Duodenal mucosa (tissue), 2 donors: ENCODE measurements at regions not wholly inside any gene's neighbourhood (a gene's known extent, or its start where the extent isn't known, plus 50 kb on each side); places are given as distances from the start of the nearest gene placed in this dataset.

ENCODE experiments used
- H3K27ac ChIP-seq: one replicate; pipeline ENCODE4 v1.7.0; 2013; ENCODE audit warnings: low read depth, low read length
- H3K27me3 ChIP-seq, 2 donors: one replicate each; pipeline ENCODE4 v1.7.0; 2013; ENCODE audit warnings: low read length in 2 of 2, control low read depth in 1 of 2; ENCODE audit not compliant: insufficient read depth in 2 of 2, control insufficient read depth in 1 of 2
- H3K36me3 ChIP-seq, 2 donors: one replicate each; pipeline ENCODE4 v1.7.0; 2013; ENCODE audit warnings: low read length in 2 of 2, control low read depth in 1 of 2; ENCODE audit not compliant: insufficient read depth in 2 of 2, control insufficient read depth in 1 of 2
- H3K4me1 ChIP-seq, 2 donors: one replicate each; pipeline ENCODE4 v1.7.0; 2013; ENCODE audit warnings: low read length in 2 of 2, control low read depth in 1 of 2; ENCODE audit not compliant: insufficient read depth in 2 of 2, control insufficient read depth in 1 of 2
- H3K4me3 ChIP-seq, 2 donors: one replicate each; pipeline ENCODE4 v1.7.0; 2013; ENCODE audit warnings: low read length in 2 of 2, low read depth in 1 of 2
- H3K9ac ChIP-seq, 2 donors: one replicate each; pipeline ENCODE4 v1.7.0; 2013; ENCODE audit warnings: low read length in 2 of 2, low read depth in 1 of 2
- H3K9me3 ChIP-seq, 2 donors: one replicate each; pipeline ENCODE4 v1.7.0; 2013; ENCODE audit warnings: low read length in 2 of 2, control low read depth in 1 of 2; ENCODE audit not compliant: control insufficient read depth in 1 of 2

DNA sequence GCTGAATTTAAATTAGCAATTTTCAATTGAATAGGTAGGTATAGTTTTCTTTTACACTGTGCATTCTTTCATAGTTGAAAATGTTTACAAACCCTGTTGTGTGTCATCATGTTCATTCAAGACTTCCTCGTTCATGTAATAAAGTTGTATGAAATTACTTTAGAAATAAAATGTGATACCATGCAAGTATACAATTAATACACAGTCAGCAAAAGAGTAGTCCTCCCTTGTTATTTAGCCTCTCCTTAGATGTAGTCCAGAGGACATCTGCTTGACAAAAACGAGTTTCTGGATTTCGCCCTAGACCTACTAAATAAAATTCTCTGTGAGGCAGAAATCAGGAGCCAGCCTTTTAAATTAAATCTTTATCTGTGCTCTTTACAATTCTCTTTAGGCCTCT is 231.6 kb downstream of the CXXC4 start:
- H3K9me3 ChIP-seq = no peaks in the 10 kb centered on the region
- H3K27me3 ChIP-seq = no peaks in the 10 kb centered on the region
- H3K9ac ChIP-seq = no peak overlapping the region
- no peaks in the 10 kb centered on the region for H3K4me1 ChIP-seq
- H3K27ac ChIP-seq = no peak overlapping the region
- H3K4me3 ChIP-seq = no peak overlapping the region
- no peaks in the 10 kb centered on the region for H3K36me3 ChIP-seq

DNA sequence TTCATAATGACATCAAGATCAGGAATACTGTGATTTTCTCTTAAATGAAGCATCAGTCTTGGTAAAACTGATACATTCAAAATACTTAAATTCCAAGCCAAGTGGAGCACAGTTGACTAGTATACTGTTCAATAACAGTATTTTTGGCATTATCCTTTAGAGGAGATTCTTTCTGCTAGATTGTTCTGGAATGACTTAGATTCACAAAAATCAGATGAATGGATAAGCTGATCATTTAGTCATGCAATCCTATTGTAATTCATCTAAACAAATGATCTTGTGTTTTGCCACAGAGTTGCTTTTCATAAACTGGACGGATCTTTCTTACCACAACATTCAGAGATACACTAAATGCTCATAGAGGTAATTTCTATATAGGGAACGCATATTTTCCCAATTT is 232.0 kb downstream of the CXXC4 start:
- H3K9ac ChIP-seq = no peak overlapping the region
- no peak overlapping the region for H3K4me3 ChIP-seq
- no peaks in the 10 kb centered on the region for H3K36me3 ChIP-seq
- H3K27me3 ChIP-seq = no peaks in the 10 kb centered on the region
- H3K4me1 ChIP-seq = no peaks in the 10 kb centered on the region
- H3K9me3 ChIP-seq = no peaks in the 10 kb centered on the region
- H3K27ac ChIP-seq = no peak overlapping the region

DNA sequence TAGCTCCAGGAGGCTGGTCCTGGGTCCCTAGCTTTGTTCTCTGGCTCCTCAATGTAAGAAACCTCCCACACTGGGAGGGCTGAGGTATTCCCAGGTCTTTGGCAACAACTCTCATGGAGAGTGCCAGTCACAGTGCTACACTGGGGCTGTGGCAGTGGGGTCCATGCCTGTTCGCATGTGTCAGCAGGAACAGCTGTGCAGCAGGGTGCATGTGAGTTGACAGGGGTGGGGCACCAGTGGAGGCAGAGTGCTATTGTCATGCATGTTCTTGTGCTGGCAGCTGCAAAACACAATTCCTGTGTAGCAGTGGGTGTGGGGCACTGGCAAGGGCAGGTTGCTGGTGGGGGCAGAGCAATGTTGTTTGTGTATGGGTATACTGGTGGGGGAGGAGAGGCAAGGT is 246.0 kb downstream of the CXXC4 start:
- H3K36me3 ChIP-seq = no peaks in the 10 kb centered on the region
- no peak overlapping the region for H3K9ac ChIP-seq
- H3K9me3 ChIP-seq = peaks cover 0 to 9% of the 10 kb centered on the region in 2 donors
- no peak overlapping the region for H3K4me3 ChIP-seq
- no peaks in the 10 kb centered on the region for H3K4me1 ChIP-seq
- H3K27me3 ChIP-seq = no peaks in the 10 kb centered on the region
- H3K27ac ChIP-seq = no peak overlapping the region

DNA sequence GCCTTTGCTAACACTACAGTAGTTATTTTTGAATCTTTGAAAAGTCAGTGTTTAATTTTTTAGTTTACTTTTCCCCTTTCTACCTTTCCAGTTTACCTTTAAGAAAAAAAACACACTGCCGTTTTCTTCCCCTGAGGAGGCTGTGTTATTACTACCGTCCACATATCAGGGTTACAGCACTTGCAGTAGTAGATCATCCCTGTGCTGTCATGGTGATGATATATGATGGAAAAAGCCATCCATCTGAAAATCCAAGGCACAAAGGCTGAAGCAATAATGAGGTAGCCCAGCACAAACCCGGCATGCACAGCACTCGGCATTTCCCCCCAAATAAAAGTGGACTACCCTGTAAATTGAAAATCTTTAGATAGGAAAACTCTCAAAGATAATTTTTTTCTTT is 258.7 kb downstream of the CXXC4 start:
- H3K9ac ChIP-seq = no peak overlapping the region
- no peaks in the 10 kb centered on the region for H3K9me3 ChIP-seq
- no peaks in the 10 kb centered on the region for H3K36me3 ChIP-seq
- no peaks in the 10 kb centered on the region for H3K4me1 ChIP-seq
- no peak overlapping the region for H3K4me3 ChIP-seq
- no peaks in the 10 kb centered on the region for H3K27me3 ChIP-seq
- H3K27ac ChIP-seq = no peak overlapping the region

DNA sequence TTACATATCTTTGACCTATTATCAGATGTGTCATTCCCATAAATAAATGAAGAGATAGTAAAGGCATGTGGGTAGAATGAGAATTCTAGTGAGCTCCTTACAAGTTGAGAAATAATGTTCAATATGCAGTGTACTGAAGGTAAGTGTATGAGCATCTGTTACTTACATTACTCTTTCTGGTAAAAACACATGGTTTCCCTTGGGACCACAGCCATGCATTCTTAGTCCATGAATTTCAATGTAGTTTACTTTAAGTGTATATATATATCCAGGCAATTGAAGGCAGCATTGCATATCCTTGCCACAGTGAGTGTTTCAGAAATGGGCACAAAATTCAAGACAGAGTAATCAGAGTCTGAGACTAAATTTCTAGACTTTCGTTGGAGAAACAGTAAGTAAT is 277.2 kb downstream of the CXXC4 start:
- no peak overlapping the region for H3K9ac ChIP-seq
- H3K4me3 ChIP-seq = no peak overlapping the region
- no peaks in the 10 kb centered on the region for H3K9me3 ChIP-seq
- no peak overlapping the region for H3K27ac ChIP-seq
- no peaks in the 10 kb centered on the region for H3K36me3 ChIP-seq
- H3K4me1 ChIP-seq = no peaks in the 10 kb centered on the region
- H3K27me3 ChIP-seq = no peaks in the 10 kb centered on the region

DNA sequence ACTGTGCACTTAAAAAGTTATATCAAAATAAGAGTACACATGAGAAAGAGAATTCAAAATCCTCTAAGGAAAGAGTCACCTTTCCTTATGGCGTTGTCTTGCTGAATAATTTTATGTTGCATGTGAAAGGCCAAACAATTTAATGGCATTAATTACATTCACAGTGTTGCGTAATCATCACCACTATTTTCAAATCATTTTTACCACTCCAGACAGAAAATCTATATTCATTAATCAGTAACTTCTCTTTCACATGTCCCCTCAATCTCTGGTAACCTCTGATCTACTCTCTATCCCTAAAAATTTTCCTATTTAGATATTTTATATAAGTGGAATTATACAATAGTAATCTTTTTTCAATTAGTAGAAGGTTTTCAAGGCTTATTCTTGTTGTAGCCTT is 283.0 kb downstream of the CXXC4 start:
- Histone ChIP-seq H3K4me3 (no peak overlapping the region), H3K4me1 (peaks cover 0 to 3% of the 10 kb centered on the region in 2 donors), H3K27me3 (no peaks in the 10 kb centered on the region), H3K27ac (no peak overlapping the region), H3K9me3 (no peaks in the 10 kb centered on the region), H3K9ac (no peak overlapping the region), H3K36me3 (no peaks in the 10 kb centered on the region)

DNA sequence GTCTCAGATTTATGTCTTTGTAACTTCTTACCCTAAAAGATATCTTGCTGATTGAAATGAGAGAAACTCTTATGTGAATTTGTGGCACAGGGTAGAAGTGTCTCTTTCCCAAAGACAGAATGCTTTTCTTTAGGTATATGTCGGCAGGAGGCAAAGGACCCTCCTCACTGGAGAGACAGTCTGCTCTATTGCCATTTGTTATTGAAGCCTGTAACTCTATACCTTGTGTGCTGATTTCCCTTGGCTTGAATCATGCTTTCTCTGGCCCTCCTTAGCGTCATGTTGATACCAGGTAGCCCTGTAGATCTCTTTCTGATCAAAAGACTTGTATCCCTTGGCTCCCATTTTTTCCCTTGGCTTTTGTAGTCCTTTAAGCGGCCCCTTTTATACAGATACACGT is 284.3 kb downstream of the CXXC4 start:
- Histone ChIP-seq H3K9me3 (no peaks in the 10 kb centered on the region), H3K9ac (no peak overlapping the region), H3K4me3 (no peak overlapping the region), H3K27me3 (no peaks in the 10 kb centered on the region), H3K36me3 (no peaks in the 10 kb centered on the region), H3K27ac (no peak overlapping the region), H3K4me1 (peaks cover 0 to 3% of the 10 kb centered on the region in 2 donors)

DNA sequence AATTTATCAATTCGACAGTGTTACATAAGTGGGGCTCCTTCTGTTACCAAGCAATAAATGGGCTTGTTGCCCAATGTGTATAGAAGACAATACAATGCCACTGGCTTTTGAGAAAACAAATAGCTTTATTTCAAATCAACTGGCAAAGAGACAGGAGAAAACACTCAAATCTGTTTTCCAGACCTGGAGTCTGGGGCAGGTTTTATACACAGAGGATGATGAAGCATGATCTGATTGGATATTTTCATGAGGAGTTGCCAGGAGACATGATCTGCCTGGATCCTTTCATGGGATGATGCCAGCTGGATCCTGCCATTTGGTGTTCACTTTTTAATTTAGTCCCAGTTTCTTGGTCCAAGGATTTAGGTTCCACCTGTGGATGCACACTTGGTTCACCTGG is 287.9 kb downstream of the CXXC4 start:
- Histone ChIP-seq H3K27ac (no peak overlapping the region), H3K9ac (no peak overlapping the region), H3K36me3 (no peaks in the 10 kb centered on the region), H3K9me3 (no peaks in the 10 kb centered on the region), H3K4me3 (no peak overlapping the region), H3K4me1 (no peaks in the 10 kb centered on the region), H3K27me3 (no peaks in the 10 kb centered on the region)

DNA sequence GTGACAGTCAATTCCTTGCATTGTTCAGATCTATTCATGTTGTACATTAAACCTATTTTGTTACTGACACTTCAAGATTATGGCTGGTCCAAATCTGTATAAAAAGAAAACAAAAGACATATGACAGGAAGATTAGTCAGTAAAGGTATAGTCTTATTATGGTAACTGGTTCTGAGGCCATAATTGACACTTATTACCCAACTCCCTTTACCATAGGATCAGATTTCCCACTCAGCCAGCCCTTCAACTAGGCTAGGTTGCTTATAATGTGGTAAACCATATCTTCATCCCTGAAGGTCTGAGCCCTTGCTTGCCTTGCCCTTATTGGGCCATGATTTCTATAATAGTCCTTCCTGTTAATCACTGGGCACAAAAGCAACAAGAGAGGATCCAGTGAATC is 289.6 kb downstream of the CXXC4 start:
- Histone ChIP-seq H3K4me1 (no peaks in the 10 kb centered on the region), H3K4me3 (no peak overlapping the region), H3K36me3 (no peaks in the 10 kb centered on the region), H3K27me3 (no peaks in the 10 kb centered on the region), H3K27ac (no peak overlapping the region), H3K9ac (no peak overlapping the region), H3K9me3 (no peaks in the 10 kb centered on the region)

DNA sequence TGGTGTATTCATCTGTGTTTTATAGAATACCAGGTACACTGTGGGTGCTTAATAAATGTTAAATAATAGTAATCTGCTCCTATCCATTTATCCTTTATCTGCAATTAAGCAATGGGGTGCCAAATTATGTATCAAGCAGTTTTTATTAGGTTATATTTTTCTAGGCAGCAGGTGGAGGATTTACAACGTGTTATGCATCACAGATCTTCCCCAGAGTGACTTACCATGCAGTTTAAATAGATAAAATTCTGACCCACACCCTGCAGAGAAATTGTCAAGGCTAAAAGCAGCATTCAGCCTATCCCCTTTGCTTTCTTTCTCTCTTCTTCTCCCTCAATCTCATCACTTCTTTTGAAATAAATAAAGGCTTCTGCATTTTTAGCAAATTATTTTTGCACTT is 306.4 kb downstream of the CXXC4 start:
- no peaks in the 10 kb centered on the region for H3K9me3 ChIP-seq
- no peaks in the 10 kb centered on the region for H3K27me3 ChIP-seq
- H3K27ac ChIP-seq = no peak overlapping the region
- no peaks in the 10 kb centered on the region for H3K36me3 ChIP-seq
- no peak overlapping the region for H3K9ac ChIP-seq
- H3K4me3 ChIP-seq = no peak overlapping the region
- H3K4me1 ChIP-seq = no peaks in the 10 kb centered on the region

DNA sequence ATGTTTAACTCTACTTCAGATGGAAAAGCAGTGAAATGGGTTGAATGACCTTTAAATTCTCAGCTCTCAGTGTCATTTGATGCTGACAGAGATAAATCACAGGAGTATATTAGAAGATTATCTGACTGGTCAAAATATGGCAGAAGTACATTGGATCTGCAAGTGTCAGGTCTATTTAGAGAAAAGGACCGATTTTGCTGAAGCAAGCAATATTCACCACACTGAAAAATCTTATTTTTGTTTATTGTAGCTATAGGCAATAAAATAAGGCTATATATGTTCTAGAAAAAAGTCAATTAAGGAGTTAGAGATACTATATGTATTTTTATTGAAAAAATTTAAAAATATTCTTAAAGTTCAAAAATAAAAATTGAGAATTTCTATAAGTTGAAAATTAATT is 325.3 kb downstream of the CXXC4 start:
- Histone ChIP-seq H3K9ac (no peak overlapping the region), H3K27ac (no peak overlapping the region), H3K27me3 (no peaks in the 10 kb centered on the region), H3K4me1 (no peaks in the 10 kb centered on the region), H3K36me3 (no peaks in the 10 kb centered on the region), H3K9me3 (no peaks in the 10 kb centered on the region), H3K4me3 (no peak overlapping the region)
